ENCODE measurements at regions not wholly inside any gene's neighbourhood (a gene's known extent, or its start where the extent isn't known, plus 50 kb on each side); places are given as distances from the start of the nearest gene placed in this dataset.

- no peaks in the 10 kb centered on the region for H3K27me3 Mint-ChIP-seq
- H3K9me3 Mint-ChIP-seq, result no peaks in the 10 kb centered on the region
- no peaks in the 10 kb centered on the region for H3K4me1 Mint-ChIP-seq
- ATAC-seq (no peak), DNase-seq (no peak)
- no peak overlapping the region for H3K27ac Mint-ChIP-seq
- no peak overlapping the region for H3K4me3 Mint-ChIP-seq
Measured at GRCh38 chr21:29470397-29470796, 171.7 kb downstream of the BACH1 start.

GRCh38 chr21:29473808-29474207 is 175.1 kb downstream of the BACH1 start:
- DNase-seq (no peak), ATAC-seq (no peak)
- Mint-ChIP-seq H3K9me3 (no peaks in the 10 kb centered on the region), H3K4me3 (no peak overlapping the region), H3K27ac (peak overlapping the region in 1 of 2 donors; percentile 23), H3K4me1 (peaks cover 9% of the 10 kb centered on the region), H3K27me3 (no peaks in the 10 kb centered on the region)

- peaks cover 9% of the 10 kb centered on the region for H3K4me1 Mint-ChIP-seq
- H3K27ac Mint-ChIP-seq, result no peak overlapping the region
- no peak for DNase-seq
- no peaks in the 10 kb centered on the region for H3K9me3 Mint-ChIP-seq
- H3K4me3 Mint-ChIP-seq, result no peak overlapping the region
- no peaks in the 10 kb centered on the region for H3K27me3 Mint-ChIP-seq
- ATAC-seq, result no peak
Measured at GRCh38 chr21:29475329-29475728, 176.6 kb downstream of the BACH1 start.

GRCh38 chr21:29477347-29477746 is 178.6 kb downstream of the BACH1 start:
- H3K4me3 Mint-ChIP-seq, result no peak overlapping the region
- H3K4me1 Mint-ChIP-seq, result peaks cover 9% of the 10 kb centered on the region
- H3K27me3 Mint-ChIP-seq, result no peaks in the 10 kb centered on the region
- no peaks in the 10 kb centered on the region for H3K9me3 Mint-ChIP-seq
- H3K27ac Mint-ChIP-seq, result peak overlapping the region in 1 of 2 donors; percentile 27
- DNase-seq, result no peak
- ATAC-seq, result no peak

- ATAC-seq, result no peak
- peaks cover 0 to 4% of the 10 kb centered on the region in 2 donors for H3K9me3 Mint-ChIP-seq
Measured at GRCh38 chr21:29477941-29478340, 179.2 kb downstream of the BACH1 start.

GRCh38 chr21:29481081-29481480 is 182.4 kb downstream of the BACH1 start:
- DNase-seq (no peak), ATAC-seq (no peak)
- Mint-ChIP-seq H3K27ac (no peak overlapping the region), H3K4me3 (no peak overlapping the region), H3K27me3 (no peaks in the 10 kb centered on the region), H3K9me3 (peaks cover 0 to 5% of the 10 kb centered on the region in 2 donors), H3K4me1 (peaks cover 8% of the 10 kb centered on the region)

More at GRCh38 chr21:29477941-29478340, 179.2 kb downstream of the BACH1 start:
- H3K4me3 Mint-ChIP-seq, result no peak overlapping the region
- peaks cover 9% of the 10 kb centered on the region for H3K4me1 Mint-ChIP-seq
- no peaks in the 10 kb centered on the region for H3K27me3 Mint-ChIP-seq
- H3K27ac Mint-ChIP-seq, result no peak overlapping the region
- DNase-seq, result no peak

- H3K27me3 Mint-ChIP-seq, result no peaks in the 10 kb centered on the region
- peaks cover 0 to 5% of the 10 kb centered on the region in 2 donors for H3K9me3 Mint-ChIP-seq
- peaks cover 2% of the 10 kb centered on the region for H3K4me1 Mint-ChIP-seq
- no peak for DNase-seq
- no peak overlapping the region for H3K4me3 Mint-ChIP-seq
- ATAC-seq, result no peak
- H3K27ac Mint-ChIP-seq, result no peak overlapping the region
Measured at GRCh38 chr21:29481641-29482040, 182.9 kb downstream of the BACH1 start.

- Mint-ChIP-seq H3K9me3 (peaks cover 0 to 5% of the 10 kb centered on the region in 2 donors), H3K27ac (no peak overlapping the region), H3K4me1 (no peaks in the 10 kb centered on the region), H3K27me3 (no peaks in the 10 kb centered on the region), H3K4me3 (no peak overlapping the region)
- no peak for DNase-seq
- no peak for ATAC-seq
Measured at GRCh38 chr21:29486306-29486807, 187.6 kb downstream of the BACH1 start.
